PFSK-1 (cell line): ENCODE measurements at regions not wholly inside any gene's neighbourhood (a gene's known extent, or its start where the extent isn't known, plus 50 kb on each side); places are given as distances from the start of the nearest gene placed in this dataset.

Source experiments
- POLR2AphosphoS5 ChIP-seq: IDR thresholded peaks from 2 replicates; pipeline ENCODE4 v1.6.1; 2012; ENCODE audit warnings: low read depth, mild to moderate bottlenecking, control low read depth, low read length, moderate library complexity
- REST ChIP-seq, 2 experiments: IDR thresholded peaks; 2 replicates each; pipeline versions ENCODE4 v1.6.1 to v1.8.0; 2011 to 2012; ENCODE audit warnings: low read depth in 2 of 2, low read length in 2 of 2, control low read depth in 1 of 2, inconsistent platforms in 1 of 2, mild to moderate bottlenecking in 1 of 2, moderate library complexity in 1 of 2; ENCODE audit not compliant: insufficient read depth in 1 of 2
- TAF1 ChIP-seq: IDR thresholded peaks from 2 replicates; pipeline ENCODE4 v1.6.1; 2012; ENCODE audit warnings: low read length, control low read depth, borderline replicate concordance; ENCODE audit not compliant: insufficient read depth

GRCh38 chr6:147728903-147729302 lies 220.4 kb downstream of the SAMD5 start:
- TF ChIP-seq POLR2AphosphoS5 (no peak), REST (IDR thresholded peaks at IDR 0.05; ENCODE audit: insufficient read depth in 1 of 2, low read depth in 2 of 2, low read length in 2 of 2) (no peak), TAF1 (no peak)
